ENCODE measurements at regions not wholly inside any gene's neighbourhood (a gene's known extent, or its start where the extent isn't known, plus 50 kb on each side); places are given as distances from the start of the nearest gene placed in this dataset.
"Not testable (repeated sequence)": the region's sequence is repeated elsewhere in the genome, so short reads cannot be mapped to it uniquely, and the experiment has no call there.

DNA sequence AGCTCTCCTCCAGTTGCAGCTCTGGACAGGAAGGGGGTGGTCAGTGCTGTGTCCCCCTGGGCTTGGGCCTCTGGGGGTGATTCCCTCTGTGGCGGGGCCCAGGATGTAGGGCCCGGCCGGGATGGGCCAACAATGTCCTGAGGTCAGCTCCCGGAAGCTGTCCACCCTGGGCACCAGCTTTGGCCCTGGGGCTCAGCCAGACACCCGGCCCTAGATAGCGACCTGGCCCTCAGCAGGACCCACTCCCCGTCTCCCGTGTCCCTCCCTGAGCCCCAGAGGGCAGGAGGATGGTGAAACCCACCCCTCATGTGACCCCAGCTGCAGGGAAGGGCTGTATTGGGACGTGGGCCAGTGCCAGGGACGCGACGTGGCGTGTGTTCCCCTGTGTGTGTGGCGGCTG is 96.8 kb downstream of the TMEM121 start:
- not testable (repeated sequence) for DNase-seq

DNA sequence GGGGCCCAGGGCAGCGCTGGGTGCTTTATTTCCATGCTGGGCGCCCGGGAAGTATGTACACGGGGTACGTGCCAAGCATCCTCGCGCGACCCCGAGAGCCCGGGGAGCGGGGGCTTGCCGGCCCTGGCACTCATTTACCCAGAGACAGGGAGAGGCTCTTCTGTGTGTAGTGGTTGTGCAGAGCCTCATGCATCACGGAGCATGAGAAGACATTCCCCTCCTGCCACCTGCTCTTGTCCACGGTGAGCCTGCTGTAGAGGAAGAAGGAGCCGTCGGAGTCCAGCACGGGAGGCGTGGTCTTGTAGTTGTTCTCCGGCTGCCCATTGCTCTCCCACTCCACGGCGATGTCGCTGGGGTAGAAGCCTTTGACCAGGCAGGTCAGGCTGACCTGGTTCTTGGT is 98.0 kb downstream of the TMEM121 start:
- DNase-seq, result not testable (repeated sequence)

DNA sequence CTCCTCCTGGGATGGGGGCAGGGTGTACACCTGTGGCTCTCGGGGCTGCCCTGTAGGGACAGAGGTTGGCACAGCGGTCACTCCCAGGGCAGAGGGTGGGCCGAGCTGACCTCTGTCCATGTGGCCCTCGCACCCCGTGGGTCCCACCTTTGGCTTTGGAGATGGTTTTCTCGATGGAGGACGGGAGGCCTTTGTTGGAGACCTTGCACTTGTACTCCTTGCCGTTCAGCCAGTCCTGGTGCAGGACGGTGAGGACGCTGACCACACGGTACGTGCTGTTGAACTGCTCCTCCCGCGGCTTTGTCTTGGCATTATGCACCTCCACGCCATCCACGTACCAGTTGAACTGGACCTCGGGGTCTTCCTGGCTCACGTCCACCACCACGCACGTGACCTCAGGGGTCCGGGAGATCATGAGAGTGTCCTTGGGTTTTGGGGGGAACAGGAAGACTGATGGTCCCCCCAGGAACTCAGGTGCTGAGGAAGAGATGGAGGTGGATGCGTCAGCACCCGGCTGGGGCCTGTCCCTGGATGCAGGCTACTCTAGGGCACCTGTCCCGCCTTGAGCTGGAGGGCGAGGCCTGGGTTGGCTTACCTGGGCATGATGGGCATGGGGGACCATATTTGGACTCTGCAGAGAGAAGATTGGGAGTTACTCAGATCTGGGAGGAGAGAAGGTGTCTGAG is 98.5 kb downstream of the TMEM121 start:
- not testable (repeated sequence) for DNase-seq

DNA sequence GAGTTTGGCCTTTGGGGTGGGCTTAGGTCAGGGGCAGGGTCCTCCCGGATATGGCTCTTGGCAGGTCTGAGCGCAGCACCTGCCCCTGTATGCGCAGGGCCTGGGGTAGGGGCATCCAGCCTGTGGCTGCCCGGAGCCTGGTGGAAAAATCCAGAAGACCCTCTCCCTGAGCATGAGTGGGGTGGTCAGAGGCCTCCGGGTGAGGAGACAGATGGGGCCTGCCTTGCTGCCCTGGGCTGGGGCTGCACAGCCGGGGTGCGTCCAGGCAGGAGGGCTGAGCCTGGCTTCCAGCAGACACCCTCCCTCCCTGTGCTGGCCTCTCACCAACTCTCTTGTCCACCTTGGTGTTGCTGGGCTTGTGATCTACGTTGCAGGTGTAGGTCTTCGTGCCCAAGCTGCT is 99.1 kb downstream of the TMEM121 start:
- DNase-seq, result not testable (repeated sequence)

DNA sequence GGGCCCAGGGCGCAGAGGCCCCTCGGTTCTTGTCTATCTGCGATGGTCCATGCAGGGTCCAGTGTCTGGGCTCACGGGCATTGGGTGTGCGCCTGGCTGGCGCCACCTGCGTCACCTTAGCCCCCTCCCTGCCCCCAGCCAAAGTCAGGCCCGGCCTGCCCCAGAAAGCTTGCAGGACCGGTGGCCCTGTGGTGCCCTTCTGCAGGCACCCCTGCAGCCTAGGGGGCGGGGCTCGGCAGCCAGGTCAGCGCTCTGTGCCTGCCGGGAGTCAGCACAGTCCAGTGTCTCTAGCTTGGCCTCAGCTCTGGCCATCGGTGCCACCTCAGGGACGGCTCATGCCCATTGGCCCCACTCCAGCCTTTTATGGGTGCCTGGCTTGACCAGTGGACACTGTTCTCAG is 99.7 kb downstream of the TMEM121 start:
- not testable (repeated sequence) for DNase-seq

DNA sequence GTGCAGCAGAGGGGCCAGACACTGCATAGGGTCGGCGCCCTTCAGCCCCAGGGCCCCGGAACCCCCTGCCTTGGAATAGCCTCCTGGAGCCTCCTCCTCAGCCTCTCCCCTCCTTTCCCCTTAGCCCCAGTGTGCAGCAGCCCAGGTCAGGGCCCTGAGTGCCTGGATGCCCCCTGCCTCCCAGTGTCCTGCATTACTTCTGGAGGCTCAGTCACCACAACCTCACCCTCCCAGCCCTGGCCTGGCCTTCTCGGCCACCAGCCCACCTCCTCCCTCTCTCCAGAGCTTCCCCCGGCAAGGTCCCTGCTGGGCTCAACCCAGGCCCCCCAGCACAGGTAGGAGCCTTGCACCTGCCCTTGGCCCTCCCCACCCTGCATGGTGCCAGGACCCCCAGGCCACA is 100.3 kb downstream of the TMEM121 start:
- DNase-seq, result not testable (repeated sequence)

DNA sequence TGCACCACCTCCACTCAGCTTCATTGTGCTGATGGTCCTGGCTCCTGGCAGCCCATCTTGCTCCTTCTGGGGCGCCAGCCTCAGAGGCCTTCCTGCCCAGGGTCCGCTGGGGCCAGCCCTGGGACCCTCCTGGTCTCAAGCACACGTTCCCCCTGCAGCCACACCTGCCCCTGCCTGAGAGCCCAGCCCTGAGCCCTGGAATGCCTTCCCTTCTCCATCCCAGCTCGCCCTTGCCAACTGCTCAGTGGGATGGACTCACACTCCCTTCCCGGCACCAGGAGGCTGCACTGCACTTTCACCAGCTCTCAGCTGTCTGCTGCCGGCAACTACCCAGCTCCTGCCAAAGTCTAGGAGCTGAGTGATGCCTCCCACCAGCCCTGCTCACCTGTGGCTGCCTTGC is 100.9 kb downstream of the TMEM121 start:
- not testable (repeated sequence) for DNase-seq

DNA sequence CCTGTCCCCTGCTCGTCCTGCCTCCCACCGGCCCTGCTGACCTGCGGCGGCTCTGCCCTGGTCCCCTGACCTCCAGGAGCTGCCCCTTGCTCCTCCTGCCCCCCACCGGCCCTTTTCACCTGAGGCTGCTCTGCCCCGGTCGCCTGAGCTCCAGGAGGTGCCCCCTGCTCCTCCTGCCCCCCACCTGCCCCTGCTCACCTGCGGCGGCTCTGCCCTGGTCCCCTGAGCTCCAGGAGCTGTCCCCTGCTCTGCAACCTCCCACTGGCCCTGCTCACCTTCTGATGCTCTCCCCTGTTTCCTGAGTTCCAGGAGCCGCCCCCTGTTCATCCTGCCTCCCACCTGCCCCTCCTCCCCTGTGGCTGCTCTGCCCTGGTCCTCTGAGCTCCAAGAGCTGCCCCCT is 101.3 kb downstream of the TMEM121 start:
- no peak for DNase-seq

DNA sequence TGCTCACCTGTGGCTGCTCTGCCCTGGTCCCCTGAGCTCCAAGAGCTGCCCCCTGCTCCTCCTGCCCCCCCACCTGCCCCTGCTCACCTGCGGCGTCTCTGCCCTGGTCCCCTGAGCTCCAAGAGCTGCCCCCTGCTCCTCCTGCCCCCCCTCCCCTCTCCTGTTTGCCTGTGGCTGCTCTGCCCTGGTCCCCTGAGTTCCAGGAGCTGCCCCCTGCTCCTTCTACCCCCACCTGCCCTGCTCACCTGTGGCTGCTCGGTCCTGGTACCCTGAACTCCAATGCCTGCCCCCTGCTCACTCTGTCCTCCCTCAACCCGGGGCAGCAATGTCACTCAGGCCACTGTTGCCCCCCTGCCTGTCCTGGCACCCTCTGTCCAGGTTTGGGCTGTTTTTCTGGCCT is 101.7 kb downstream of the TMEM121 start:
- DNase-seq, result not testable (repeated sequence)

DNA sequence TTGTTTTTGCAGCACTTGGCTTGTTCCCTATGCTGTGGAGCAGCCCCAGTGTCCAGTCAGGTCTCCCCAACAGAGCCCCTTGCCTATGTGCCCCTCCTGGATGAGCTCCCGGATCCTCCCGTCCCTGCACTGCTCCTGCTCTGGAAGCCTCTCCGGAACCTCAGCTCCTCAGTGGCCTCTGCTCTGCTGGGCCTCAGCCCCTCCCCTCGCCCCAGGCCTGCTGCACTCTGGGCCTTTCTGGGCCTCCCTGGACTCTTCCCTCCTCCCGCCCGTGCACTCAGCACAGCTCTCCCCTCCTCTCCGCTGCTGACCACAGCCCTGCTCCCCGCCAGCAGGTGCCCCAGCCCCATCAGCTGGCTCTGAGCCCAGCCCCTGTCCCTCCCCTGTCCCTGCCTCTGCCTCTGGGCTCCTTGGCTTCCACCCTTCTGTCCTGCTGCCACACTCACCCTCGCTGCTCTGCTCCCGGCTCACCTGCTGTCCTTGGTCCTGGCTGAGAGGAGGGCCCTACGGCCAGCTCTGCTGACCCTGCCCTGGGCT is 102.2 kb downstream of the TMEM121 start:
- not testable (repeated sequence) for DNase-seq

DNA sequence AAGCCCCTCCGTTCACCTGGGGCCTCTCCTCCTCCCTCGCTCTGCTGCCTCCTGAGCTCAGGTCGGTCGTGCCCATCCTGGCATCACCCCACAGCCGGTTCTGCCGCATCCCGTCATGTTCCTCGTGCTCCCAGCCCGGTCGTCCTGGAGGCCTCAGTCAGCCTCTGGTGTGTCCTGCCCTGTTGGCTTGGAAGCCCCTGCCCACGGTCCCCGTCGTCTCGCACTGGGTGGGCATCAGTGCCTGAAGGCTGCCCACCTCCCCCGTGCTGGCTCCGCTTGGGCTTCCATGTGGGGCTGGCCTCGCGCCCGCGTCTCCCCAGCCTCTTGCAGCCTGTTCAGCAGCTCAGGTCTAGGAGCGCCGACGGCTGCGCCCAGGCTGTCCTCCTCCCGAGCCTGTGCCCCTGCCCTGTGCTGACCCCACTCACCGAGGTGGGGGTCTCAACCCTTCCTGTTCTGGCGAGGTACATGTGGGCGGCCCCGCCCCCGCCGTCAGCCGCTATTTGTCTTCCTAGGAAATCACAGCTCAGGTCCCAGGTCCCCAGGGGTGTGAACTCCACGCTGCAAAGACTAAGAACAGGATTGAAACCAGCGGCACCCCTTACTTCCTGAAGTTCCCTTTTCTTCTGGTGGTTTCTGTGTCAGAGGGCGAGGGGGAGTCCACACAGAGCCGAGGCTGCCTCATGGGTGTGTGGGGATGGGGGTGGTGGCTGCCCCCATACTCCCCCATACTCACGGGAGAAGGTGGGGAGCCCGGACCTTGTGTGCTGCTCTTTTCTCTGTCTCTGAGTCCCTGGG is 102.9 kb downstream of the TMEM121 start:
- DNase-seq, result not testable (repeated sequence)

DNA sequence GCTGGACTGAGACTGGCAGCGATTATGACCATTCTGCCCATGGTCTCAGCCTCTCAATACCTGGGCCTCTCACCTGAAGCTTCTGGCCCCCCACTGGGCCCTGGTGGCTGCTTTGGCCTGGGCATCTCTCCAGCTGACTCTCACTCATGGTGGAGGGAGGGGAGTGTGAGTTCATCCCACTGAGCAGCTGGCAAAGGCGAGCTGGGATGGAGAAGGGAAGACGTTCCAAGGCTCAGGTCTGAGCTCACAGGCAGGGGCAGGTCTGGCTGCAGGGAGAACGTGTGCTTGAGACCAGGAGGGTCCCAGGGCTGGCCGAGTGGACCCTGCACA is 103.5 kb downstream of the TMEM121 start:
- no peak for DNase-seq

DNA sequence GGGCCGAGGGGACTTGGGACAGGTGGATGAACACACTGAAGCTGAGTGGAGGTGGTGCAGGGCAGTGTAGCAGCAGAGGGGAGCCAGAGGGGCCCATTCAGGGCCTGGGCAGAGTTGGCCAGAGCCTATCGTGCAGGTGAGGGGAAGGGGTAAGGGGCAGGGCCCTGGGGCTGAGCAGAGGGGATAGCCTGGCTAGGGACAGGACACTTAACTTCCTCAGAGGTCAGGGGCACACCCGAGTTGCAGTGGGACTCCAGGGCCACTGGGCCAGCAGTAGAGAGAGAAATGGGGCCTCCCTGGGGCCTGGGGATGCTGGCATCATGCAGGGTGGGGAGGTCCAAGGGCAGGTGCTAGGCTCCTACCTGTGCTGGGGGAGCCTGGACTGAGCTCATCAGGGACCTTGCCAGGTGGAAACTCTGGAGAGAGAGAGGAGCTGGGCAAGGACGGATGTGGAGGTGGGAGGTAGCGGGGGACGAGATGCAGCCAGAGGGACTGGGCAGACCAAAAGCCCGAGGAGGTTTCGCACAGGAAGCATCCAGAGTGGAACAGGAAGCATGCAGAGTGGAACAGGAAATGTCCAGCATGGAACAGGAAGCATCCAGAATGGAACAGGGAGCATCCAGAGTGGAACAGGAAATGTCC is 104.0 kb downstream of the TMEM121 start:
- DNase-seq, result not testable (repeated sequence)

DNA sequence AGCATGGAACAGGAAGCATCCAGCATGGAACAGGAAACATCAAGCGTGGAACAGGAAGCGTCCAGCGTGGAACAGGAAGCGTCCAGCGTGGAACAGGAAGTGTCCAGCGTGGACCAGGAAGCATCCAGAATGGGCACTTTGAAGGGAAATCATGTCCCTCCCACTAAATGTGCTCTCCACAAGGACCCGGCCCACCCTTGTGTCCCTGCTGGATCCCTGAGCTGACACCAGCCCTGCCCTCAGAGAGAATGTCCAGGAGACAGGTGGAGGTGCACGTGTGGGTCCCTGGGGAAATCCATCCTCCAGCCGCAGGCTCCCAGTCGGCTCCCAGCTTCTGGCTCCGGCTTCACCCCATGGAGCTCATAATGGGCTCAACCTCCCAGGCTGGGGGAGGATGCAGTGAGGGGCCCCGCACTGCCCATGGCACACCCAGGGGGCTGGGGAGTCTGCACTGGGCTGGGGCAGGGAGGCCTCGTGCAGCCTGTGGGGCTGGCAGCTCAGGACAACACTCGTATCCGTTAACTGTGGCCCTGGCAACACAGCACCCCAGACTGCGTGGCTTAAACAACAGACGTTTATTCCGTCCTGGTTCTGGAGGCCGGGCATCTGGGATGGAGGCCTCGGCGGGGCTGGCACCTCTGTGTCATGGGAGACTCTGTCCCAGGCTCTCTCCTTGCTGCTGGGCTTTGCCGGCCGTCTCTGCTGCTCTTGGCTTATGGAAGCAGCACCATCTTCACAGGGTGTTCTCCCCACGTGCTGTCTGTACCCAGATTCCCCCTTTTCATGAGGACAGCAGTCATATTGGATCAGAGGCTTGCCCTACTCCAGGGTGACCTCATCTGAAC is 104.8 kb downstream of the TMEM121 start:
- not testable (repeated sequence) for DNase-seq

DNA sequence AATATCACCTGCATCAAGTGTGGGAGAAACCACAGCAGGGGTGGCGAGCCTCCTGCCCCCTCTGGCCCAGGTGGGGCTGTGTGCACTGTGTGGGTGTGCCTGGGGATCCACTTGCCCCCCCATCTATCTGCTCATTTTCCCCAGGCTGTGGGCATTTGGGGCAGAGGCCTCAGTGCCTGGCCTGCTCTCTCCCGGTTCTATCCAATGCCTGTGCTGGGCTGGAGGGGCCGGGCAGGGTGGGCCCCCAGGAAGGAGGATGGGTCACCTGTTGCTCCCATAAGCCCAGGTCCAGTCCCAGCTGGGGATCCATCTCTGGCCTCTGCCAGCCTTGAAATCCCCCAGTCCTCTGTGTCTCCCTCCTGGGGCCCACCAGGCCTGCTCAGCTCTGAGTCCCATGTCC is 105.6 kb downstream of the TMEM121 start:
- no peak for DNase-seq

DNA sequence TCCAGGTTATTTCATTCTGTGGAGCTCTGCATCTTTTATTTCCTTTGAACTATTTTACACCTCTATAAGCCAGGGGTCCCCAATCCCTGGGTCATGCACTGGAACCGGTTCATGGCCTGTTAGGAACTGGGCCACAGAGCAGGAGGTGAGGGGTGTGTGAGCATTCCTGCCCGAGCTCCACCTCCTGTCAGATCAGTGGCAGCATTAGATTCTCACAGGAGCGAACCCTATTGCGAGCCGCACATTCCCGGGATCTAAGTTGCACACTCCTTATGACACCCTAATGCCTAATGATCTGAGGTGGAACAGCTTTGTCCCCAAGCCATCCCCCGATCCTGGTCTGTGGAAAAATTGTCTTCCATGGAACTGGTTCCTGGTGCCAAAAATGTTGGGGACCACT is 107.2 kb downstream of the TMEM121 start:
- not testable (repeated sequence) for DNase-seq

DNA sequence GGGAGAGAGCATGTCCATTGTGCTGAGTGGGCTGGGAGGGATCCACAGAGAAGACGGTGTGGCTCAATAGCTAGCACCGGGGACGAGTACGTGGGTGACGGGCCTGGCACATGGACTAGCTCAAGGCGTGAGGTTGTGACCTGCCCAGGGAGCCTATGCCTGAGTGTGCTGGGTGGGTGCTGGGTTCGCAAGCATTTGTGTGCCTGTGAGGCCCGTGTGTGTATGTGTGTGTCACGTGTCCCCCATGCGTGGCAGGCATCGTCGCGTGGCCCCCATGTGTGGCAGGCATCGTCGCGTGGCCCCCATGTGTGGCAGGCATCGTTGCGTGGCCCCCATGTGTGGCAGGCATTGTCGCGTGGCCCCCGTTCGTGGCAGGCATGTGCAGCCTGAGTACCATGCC is 109.2 kb downstream of the TMEM121 start:
- DNase-seq, result no peak

DNA sequence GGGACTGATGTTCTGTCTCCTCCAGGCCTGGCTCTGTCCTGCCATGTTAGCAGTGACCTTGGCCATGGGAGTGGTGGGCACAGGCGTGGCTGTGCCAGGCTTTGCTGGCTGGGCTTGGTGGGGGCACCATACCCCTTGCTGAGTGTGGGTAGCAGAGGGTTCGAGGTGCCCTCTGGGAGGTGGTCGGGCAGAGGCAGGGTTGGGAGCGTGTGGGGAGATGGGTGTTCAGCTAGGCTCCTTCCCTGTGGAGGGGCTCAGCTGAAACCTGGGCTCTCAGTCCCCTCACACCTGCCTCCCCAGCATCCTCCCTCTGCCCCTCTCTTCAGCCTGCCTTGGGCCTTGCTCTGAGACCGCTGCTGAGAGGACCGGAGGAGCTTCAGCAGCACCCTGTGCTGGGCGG is 109.6 kb downstream of the TMEM121 start:
- not testable (repeated sequence) for DNase-seq

DNA sequence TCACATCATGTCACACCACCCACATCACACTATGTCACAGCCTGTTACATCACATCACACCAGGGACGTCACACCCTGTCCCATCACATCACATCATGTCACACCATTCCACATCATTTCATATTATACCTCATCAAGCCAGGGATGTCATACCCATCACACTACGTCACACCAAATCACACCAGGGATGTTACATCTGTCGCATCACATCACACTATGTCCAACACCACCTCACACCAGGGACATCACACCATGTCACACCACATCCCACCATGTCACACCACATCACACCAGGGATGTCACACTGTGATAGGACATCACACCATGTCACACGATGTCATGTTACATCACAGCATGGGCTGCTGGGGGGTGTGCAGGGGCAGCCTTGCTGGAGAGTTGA is 110.6 kb downstream of the TMEM121 start:
- DNase-seq, result no peak

DNA sequence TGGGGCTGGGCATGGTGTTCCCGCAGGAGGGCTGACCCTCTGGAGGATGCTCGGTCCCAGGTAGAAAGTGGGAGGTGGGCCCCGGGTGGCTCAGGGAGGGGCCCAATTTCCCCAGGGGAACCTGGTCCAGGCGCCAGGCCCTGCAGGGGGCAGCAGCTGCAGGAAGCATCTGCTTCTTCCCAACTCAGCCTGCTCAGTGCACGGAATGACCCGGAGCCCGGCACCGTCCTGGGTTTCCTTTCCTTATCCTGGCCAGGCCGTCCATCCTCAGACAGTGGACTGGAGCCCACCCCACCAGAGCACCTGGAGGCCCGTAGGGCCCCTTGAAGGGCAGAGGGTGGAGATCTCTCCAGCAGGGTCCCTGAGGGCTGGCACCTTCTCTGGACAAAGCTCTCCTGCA is 111.0 kb downstream of the TMEM121 start:
- DNase-seq, result not testable (repeated sequence)

DNA sequence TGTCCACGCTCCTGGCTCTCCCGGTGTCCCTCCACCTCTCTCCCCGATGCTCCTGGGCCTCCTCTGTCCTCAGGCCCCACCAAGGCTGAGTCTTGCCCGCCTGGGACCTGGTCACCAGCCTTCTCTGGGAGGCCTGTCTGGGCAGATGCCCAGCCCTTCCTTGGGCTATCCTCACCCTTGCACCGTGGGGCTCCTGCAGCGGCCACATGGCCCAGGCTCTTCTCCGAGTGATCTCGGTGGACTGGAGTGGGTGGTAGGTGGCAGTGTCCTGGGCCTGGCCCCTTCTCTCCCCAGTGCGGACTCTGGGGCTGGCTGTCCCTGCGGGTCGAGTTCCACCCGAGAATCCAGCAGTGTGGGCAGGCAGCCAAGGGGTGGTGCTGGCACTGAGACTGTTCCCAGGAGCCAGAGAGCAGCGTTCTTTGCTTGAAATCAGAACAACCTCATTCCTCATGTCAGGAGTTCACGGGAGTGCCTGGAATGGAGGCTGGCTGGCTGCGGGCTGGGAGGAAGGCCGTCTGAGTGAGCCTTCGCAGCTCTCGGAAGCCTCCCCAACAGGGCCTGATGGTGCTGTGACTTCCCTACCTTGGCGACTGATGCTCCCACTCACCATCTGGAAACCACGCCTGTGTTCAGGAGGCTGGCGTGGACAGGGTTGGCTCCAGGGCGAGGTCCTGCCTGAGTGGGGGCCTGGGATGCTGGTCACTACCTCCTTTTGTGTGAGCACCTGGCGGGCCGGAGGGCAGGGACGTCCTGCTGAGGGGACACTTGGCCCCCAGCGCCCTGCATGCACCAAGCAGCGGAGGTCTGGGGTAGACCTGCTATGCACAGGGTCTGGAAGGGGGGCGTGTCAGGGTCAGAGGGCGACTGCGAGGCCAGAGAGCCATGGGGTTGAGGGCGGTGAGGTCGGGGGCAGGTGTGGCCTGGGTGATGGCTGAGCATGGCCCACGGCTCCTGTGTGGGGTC is 113.9 kb downstream of the TMEM121 start:
- not testable (repeated sequence) for DNase-seq
